ENCODE measurements at regions not wholly inside any gene's neighbourhood (a gene's known extent, or its start where the extent isn't known, plus 50 kb on each side); places are given as distances from the start of the nearest gene placed in this dataset.

DNA sequence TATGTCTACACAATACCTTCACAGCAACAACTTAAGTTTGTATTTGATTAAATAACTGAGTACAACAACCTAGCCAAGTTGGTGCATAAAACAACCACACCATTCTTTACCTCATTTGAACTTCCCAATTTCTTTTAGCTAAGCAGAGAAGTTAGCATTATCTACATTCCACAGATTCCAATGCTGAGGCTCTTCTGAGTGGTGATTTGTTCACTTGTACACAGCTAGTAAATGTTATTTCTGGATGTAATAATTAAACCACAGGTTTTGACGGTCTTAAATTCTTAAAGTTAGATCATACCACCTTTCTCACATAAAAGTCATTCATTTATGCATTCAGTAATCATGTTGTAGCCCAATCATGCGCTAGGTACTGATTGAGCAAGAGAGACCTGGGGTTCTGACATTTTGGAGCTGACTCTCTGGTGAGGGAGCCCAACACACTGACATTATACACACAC lies 102.5 kb downstream of the SST start:
- no peak overlapping the region for H2AFZ ChIP-seq
- H3K4me3 ChIP-seq (ENCODE audit: low read depth, low read length): no peak overlapping the region
- no peak overlapping the region for H3K4me2 ChIP-seq (ENCODE audit: low read length)
- no peak overlapping the region for H3K27ac ChIP-seq
- H3K9ac ChIP-seq: no peak overlapping the region
- no peaks in the 10 kb centered on the region for H3K9me3 ChIP-seq (ENCODE audit: control insufficient read depth, low read length)
- H3K27me3 ChIP-seq (ENCODE audit: control insufficient read depth, insufficient read depth, low read length): no peaks in the 10 kb centered on the region
- TF ChIP-seq, protein P1, sequence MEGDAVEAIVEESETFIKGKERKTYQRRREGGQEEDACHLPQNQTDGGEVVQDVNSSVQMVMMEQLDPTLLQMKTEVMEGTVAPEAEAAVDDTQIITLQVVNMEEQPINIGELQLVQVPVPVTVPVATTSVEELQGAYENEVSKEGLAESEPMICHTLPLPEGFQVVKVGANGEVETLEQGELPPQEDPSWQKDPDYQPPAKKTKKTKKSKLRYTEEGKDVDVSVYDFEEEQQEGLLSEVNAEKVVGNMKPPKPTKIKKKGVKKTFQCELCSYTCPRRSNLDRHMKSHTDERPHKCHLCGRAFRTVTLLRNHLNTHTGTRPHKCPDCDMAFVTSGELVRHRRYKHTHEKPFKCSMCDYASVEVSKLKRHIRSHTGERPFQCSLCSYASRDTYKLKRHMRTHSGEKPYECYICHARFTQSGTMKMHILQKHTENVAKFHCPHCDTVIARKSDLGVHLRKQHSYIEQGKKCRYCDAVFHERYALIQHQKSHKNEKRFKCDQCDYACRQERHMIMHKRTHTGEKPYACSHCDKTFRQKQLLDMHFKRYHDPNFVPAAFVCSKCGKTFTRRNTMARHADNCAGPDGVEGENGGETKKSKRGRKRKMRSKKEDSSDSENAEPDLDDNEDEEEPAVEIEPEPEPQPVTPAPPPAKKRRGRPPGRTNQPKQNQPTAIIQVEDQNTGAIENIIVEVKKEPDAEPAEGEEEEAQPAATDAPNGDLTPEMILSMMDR (IDR thresholded peaks at IDR 0.05): no peak
- no peaks in the 10 kb centered on the region for H3K36me3 ChIP-seq (ENCODE audit: control insufficient read depth, insufficient read depth, low read length)
- no peaks in the 10 kb centered on the region for H3K79me2 ChIP-seq
- no peaks in the 10 kb centered on the region for H3K4me1 ChIP-seq

DNA sequence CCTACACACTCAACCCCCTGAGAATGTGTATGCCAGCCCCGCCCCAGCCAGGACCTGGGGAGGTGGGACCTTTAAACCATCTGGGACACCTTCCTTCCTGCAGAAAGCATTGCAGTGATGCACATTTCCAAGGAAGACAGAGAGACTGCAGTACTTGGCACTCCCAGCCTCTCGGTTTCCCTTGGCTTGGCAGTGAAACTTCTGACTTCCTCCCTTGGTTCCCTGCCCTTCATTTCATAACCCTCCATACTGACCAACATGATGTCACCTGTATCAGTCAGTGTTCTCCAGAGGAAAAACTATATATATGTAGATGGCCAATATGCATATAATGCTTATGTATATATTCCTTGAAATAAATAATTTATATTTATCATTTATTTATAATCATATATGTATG lies 103.2 kb downstream of the SST start:
- Histone ChIP-seq H3K9ac (no peak overlapping the region), H3K4me2 (ENCODE audit: low read length) (no peak overlapping the region), H2AFZ (no peak overlapping the region), H3K9me3 (ENCODE audit: control insufficient read depth, low read length) (no peaks in the 10 kb centered on the region), H3K4me1 (no peaks in the 10 kb centered on the region), H3K79me2 (no peaks in the 10 kb centered on the region), H3K27me3 (ENCODE audit: control insufficient read depth, insufficient read depth, low read length) (no peaks in the 10 kb centered on the region), H3K36me3 (ENCODE audit: control insufficient read depth, insufficient read depth, low read length) (no peaks in the 10 kb centered on the region), H3K4me3 (ENCODE audit: low read depth, low read length) (no peak overlapping the region), H3K27ac (no peak overlapping the region)
- TF ChIP-seq, protein P1 (IDR thresholded peaks at IDR 0.05): no peak

DNA sequence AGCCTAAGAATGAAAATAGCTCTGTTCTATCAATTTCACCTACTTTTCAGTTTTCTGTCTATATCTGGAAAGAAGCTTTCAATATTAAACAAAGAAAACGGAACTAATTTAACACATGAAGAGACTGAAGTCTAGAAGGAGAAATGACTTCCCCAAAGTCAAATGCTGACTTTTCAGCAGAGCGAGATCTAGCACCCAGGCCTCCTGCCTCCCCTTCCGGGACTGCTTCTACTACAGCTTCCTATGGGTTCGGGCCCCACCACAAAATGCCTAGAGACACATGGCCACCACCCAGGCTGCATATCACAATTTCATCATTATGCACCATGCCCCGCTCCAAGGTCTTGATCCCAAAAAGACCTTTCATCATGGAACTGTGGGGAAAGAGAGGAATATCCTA lies 104.5 kb downstream of the SST start:
- Histone ChIP-seq H3K4me3 (ENCODE audit: low read depth, low read length) (no peak overlapping the region), H3K9me3 (ENCODE audit: control insufficient read depth, low read length) (no peaks in the 10 kb centered on the region), H3K79me2 (no peaks in the 10 kb centered on the region), H3K27me3 (ENCODE audit: control insufficient read depth, insufficient read depth, low read length) (no peaks in the 10 kb centered on the region), H3K4me2 (ENCODE audit: low read length) (no peak overlapping the region), H3K9ac (no peak overlapping the region), H3K36me3 (ENCODE audit: control insufficient read depth, insufficient read depth, low read length) (no peaks in the 10 kb centered on the region), H3K27ac (no peak overlapping the region), H3K4me1 (no peaks in the 10 kb centered on the region), H2AFZ (no peak overlapping the region)
- TF ChIP-seq, protein P1 (IDR thresholded peaks at IDR 0.05): no peak

- no peak overlapping the region for H3K4me3 ChIP-seq (ENCODE audit: low read depth, low read length)
- no peak overlapping the region for H3K4me2 ChIP-seq (ENCODE audit: low read length)
- no peaks in the 10 kb centered on the region for H3K27me3 ChIP-seq (ENCODE audit: control insufficient read depth, insufficient read depth, low read length)
- H3K79me2 ChIP-seq: no peaks in the 10 kb centered on the region
- H3K9me3 ChIP-seq (ENCODE audit: control insufficient read depth, low read length): no peaks in the 10 kb centered on the region
- TF ChIP-seq, protein P1 (IDR thresholded peaks at IDR 0.05): no peak
- no peak overlapping the region for H3K27ac ChIP-seq
- H3K4me1 ChIP-seq: no peaks in the 10 kb centered on the region
- no peak overlapping the region for H2AFZ ChIP-seq
- H3K9ac ChIP-seq: no peak overlapping the region
- H3K36me3 ChIP-seq (ENCODE audit: control insufficient read depth, insufficient read depth, low read length): no peaks in the 10 kb centered on the region
Measured at GRCh38 chr3:187558990-187559389, 111.2 kb downstream of the SST start.

DNA sequence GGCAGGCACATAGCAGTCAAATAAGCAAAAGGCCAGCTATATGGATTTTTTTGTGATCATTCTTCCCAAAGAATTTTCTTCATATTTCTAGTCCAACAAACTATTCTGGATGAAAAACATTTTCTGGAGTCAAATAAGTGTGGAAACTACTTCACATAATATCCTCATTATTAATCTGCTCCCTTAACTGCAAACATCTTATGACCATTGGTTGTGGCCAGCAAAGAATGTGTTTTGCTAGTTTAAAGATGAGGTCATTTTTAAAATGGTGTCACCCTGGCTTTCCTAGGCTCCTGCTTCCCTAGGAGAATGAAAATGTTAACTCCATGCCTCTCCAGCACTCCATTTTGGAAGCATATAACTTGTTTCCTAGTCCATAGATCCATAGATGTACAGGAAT lies 118.8 kb downstream of the SST start:
- H3K9ac ChIP-seq: no peak overlapping the region
- no peaks in the 10 kb centered on the region for H3K79me2 ChIP-seq

More for the DNA sequence above, 118.8 kb downstream of the SST start:
- Histone ChIP-seq H3K9me3 (ENCODE audit: control insufficient read depth, low read length) (no peaks in the 10 kb centered on the region), H3K36me3 (ENCODE audit: control insufficient read depth, insufficient read depth, low read length) (no peaks in the 10 kb centered on the region), H3K27me3 (ENCODE audit: control insufficient read depth, insufficient read depth, low read length) (no peaks in the 10 kb centered on the region), H2AFZ (no peak overlapping the region), H3K27ac (no peak overlapping the region), H3K4me3 (ENCODE audit: low read depth, low read length) (no peak overlapping the region), H3K4me1 (no peaks in the 10 kb centered on the region), H3K4me2 (ENCODE audit: low read length) (no peak overlapping the region)
- TF ChIP-seq, protein P1 (IDR thresholded peaks at IDR 0.05): no peak
